IMR-90 (cell line): ENCODE measurements at regions not wholly inside any gene's neighbourhood (a gene's known extent, or its start where the extent isn't known, plus 50 kb on each side); places are given as distances from the start of the nearest gene placed in this dataset.

ENCODE experiments used
- ATAC-seq: fragments of 200-7000 bp; cut with Tn5 transposase; 2 replicates; pipeline ENCODE4 v1.9.1; 2020; ENCODE audit warnings: low read depth, mild to moderate bottlenecking, moderate library complexity
- BruUV-seq: library from RNA; stranded (reverse); fragments of 400-500 nt; replicated peaks from 2 replicates; lab custom pipeline; 2021; lab: Mats Ljungman, UMichigan
- CTCF ChIA-PET: fragments of 300-600 bp; formaldehyde crosslinking; extraction: SDS; loops from one replicate; lab custom pipeline; 2021; ENCODE audit warnings: antibody characterized with exemption; lab: Yijun Ruan, JAX
- POLR2A ChIA-PET: fragments of 300-600 bp; sonication (Branson Sonifier 250); formaldehyde crosslinking; loops from one replicate; lab custom pipeline; 2022; ENCODE audit warnings: antibody characterized with exemption; ENCODE audit not compliant: unreplicated experiment; lab: Charles Lee
- DNase-seq: peaks from one replicate; pipeline ENCODE4 v3.0.0; 2013
- H2AFZ ChIP-seq: replicated peaks from 2 replicates; pipeline ENCODE3; 2013; ENCODE audit warnings: low read length, mild to moderate bottlenecking; ENCODE audit not compliant: poor library complexity
- H2AK5ac ChIP-seq: 2 replicates; pipeline ENCODE4 v1.6.1; 2013; ENCODE audit warnings: low read depth, low read length, inconsistent platforms
- H2AK9ac ChIP-seq: replicated peaks from 2 replicates; pipeline ENCODE3; 2013; ENCODE audit warnings: mild to moderate bottlenecking, low read depth, low read length, moderate library complexity; ENCODE audit not compliant: poor library complexity
- H2BK120ac ChIP-seq: 2 replicates; pipeline ENCODE4 v1.6.1; 2013; ENCODE audit warnings: low read depth, low read length, inconsistent platforms
- H2BK15ac ChIP-seq: 3 replicates; pipeline ENCODE4 v1.6.1; 2013; ENCODE audit warnings: low read depth, low read length, inconsistent platforms
- H2BK20ac ChIP-seq: 2 replicates; pipeline ENCODE4 v1.6.1; 2013; ENCODE audit warnings: low read depth, mild to moderate bottlenecking, inconsistent platforms, low read length, moderate library complexity
- H2BK5ac ChIP-seq: 2 replicates; pipeline ENCODE4 v1.6.1; 2013; ENCODE audit warnings: mild to moderate bottlenecking, low read depth, low read length, inconsistent platforms; ENCODE audit not compliant: poor library complexity, severe bottlenecking
- H3K14ac ChIP-seq: replicated peaks from 2 replicates; pipeline ENCODE4 v1.6.1; 2013; ENCODE audit warnings: low read depth, low read length, inconsistent platforms
- H3K18ac ChIP-seq: 2 replicates; pipeline ENCODE4 v1.6.1; 2013; ENCODE audit warnings: low read depth, low read length, control low read depth
- H3K23ac ChIP-seq: 2 replicates; pipeline ENCODE4 v1.6.1; 2013; ENCODE audit warnings: low read depth, low read length, inconsistent platforms
- H3K27ac ChIP-seq: 2 replicates; pipeline ENCODE4 v1.5.1; 2013; ENCODE audit warnings: mild to moderate bottlenecking, control low read depth, low read length; ENCODE audit not compliant: insufficient read depth
- H3K27me3 ChIP-seq: 2 replicates; pipeline ENCODE4 v1.6.1; 2013; ENCODE audit warnings: low read length; ENCODE audit not compliant: control insufficient read depth, insufficient read depth
- H3K36me3 ChIP-seq: 2 replicates; pipeline ENCODE4 v1.6.1; 2013; ENCODE audit warnings: low read length, mixed read lengths; ENCODE audit not compliant: control insufficient read depth, insufficient read depth
- H3K4ac ChIP-seq: 2 replicates; pipeline ENCODE4 v1.6.1; 2013; ENCODE audit warnings: low read depth, low read length, inconsistent platforms
- H3K4me1 ChIP-seq: 2 replicates; pipeline ENCODE4 v1.6.1; 2013; ENCODE audit warnings: low read length, mixed read lengths; ENCODE audit not compliant: control insufficient read depth, insufficient read depth
- H3K4me2 ChIP-seq: 2 replicates; pipeline ENCODE4 v1.6.1; 2013; ENCODE audit warnings: low read depth, mild to moderate bottlenecking, control low read depth, low read length, moderate library complexity
- H3K4me3 ChIP-seq: 2 replicates; pipeline ENCODE4 v1.5.1; 2013; ENCODE audit warnings: low read depth, mild to moderate bottlenecking, control low read depth, low read length, moderate library complexity; ENCODE audit not compliant: insufficient read depth
- H3K56ac ChIP-seq: 2 replicates; pipeline ENCODE4 v1.6.1; 2013; ENCODE audit warnings: low read length, inconsistent platforms; ENCODE audit not compliant: insufficient read depth; ENCODE audit errors: extremely low read depth
- H3K79me1 ChIP-seq, 2 experiments: 2 replicates each; pipeline ENCODE4 v1.6.1; 2013; ENCODE audit warnings: low read length in 2 of 2, inconsistent platforms in 1 of 2, low read depth in 1 of 2
- H3K9ac ChIP-seq: 2 replicates; pipeline ENCODE4 v1.6.1; 2013; ENCODE audit warnings: low read depth, low read length, control low read depth
- H3K9me1 ChIP-seq: 2 replicates; pipeline ENCODE4 v1.6.1; 2013; ENCODE audit warnings: low read length, inconsistent platforms; ENCODE audit not compliant: insufficient read depth
- H3K9me3 ChIP-seq: 2 replicates; pipeline ENCODE4 v1.6.1; 2013; ENCODE audit warnings: low read length; ENCODE audit not compliant: control insufficient read depth, insufficient read depth
- H4K20me1 ChIP-seq: 2 replicates; pipeline ENCODE4 v1.6.1; 2013; ENCODE audit warnings: low read length, inconsistent platforms; ENCODE audit not compliant: insufficient read depth
- H4K5ac ChIP-seq: 2 replicates; pipeline ENCODE4 v1.6.1; 2013; ENCODE audit warnings: mild to moderate bottlenecking, low read depth, low read length, control low read depth
- H4K8ac ChIP-seq, 2 experiments: 2 replicates each; pipeline ENCODE4 v1.6.1; 2013; ENCODE audit warnings: low read depth in 2 of 2, low read length in 2 of 2, control low read depth in 1 of 2, inconsistent platforms in 1 of 2
- H4K91ac ChIP-seq: 2 replicates; pipeline ENCODE4 v1.6.1; 2013; ENCODE audit warnings: low read depth, low read length, inconsistent platforms; ENCODE audit not compliant: insufficient read depth
- BHLHE40 ChIP-seq: fragments of 150-350 bp; IDR thresholded peaks from 2 replicates; pipeline ENCODE4 v1.6.1; 2016; ENCODE audit warnings: mild to moderate bottlenecking, low read depth, low read length
- CEBPB ChIP-seq: IDR thresholded peaks from 2 replicates; pipeline ENCODE4 v1.6.1; 2012; ENCODE audit warnings: low read depth, low read length, improper control_type of control experiment
- CHD1 ChIP-seq: IDR thresholded peaks from 2 replicates; pipeline ENCODE4 v1.6.1; 2012; ENCODE audit warnings: low read depth, low read length, improper control_type of control experiment
- CTCF ChIP-seq: conservative IDR thresholded peaks from 2 replicates; pipeline ENCODE4 v1.5.1; 2012; ENCODE audit warnings: mild to moderate bottlenecking, low read depth, low read length, improper control_type of control experiment
- ELK1 ChIP-seq: fragments of 150-350 bp; IDR thresholded peaks from 2 replicates; pipeline ENCODE4 v1.6.1; 2016; ENCODE audit warnings: low read depth, mild to moderate bottlenecking, low read length, moderate library complexity, borderline replicate concordance
- FOS ChIP-seq: fragments of 150-350 bp; IDR thresholded peaks from 2 replicates; pipeline ENCODE4 v1.6.1; 2016; ENCODE audit warnings: low read depth, low read length
- MAFK ChIP-seq: IDR thresholded peaks from 2 replicates; pipeline ENCODE4 v1.6.1; 2012; ENCODE audit warnings: low read depth, low read length, improper control_type of control experiment
- MAZ ChIP-seq: IDR thresholded peaks from 2 replicates; pipeline ENCODE4 v1.6.1; 2012; ENCODE audit warnings: low read depth, mild to moderate bottlenecking, low read length, improper control_type of control experiment, moderate library complexity, borderline replicate concordance
- MXI1 ChIP-seq: IDR thresholded peaks from 2 replicates; pipeline ENCODE4 v1.6.1; 2012; ENCODE audit warnings: low read depth, mild to moderate bottlenecking, low read length, moderate library complexity, borderline replicate concordance
- NFE2L2 ChIP-seq: fragments of 150-350 bp; IDR thresholded peaks from 2 replicates; pipeline ENCODE4 v1.6.1; 2016; ENCODE audit warnings: low read depth, mild to moderate bottlenecking, low read length
- POLR2A ChIP-seq: IDR thresholded peaks from 2 replicates; pipeline ENCODE4 v1.6.1; 2012; ENCODE audit warnings: mild to moderate bottlenecking, low read depth, low read length
- RAD21 ChIP-seq: IDR thresholded peaks from 2 replicates; pipeline ENCODE4 v1.6.1; 2012; ENCODE audit warnings: low read length, improper control_type of control experiment
- RCOR1 ChIP-seq: IDR thresholded peaks from 2 replicates; pipeline ENCODE4 v1.6.1; 2012; ENCODE audit warnings: mild to moderate bottlenecking, low read length, improper control_type of control experiment; ENCODE audit not compliant: insufficient replicate concordance
- RFX5 ChIP-seq: IDR thresholded peaks from 2 replicates; pipeline ENCODE4 v1.8.0; 2012; ENCODE audit warnings: low read depth, mild to moderate bottlenecking, low read length, moderate library complexity
- SMC3 ChIP-seq: fragments of 150-350 bp; IDR thresholded peaks from 2 replicates; pipeline ENCODE4 v1.6.1; 2016; ENCODE audit warnings: low read depth, mild to moderate bottlenecking, antibody characterized with exemption, low read length, moderate library complexity
- USF2 ChIP-seq: fragments of 150-350 bp; IDR thresholded peaks from 2 replicates; pipeline ENCODE4 v1.6.1; 2017; ENCODE audit warnings: mild to moderate bottlenecking, antibody characterized with exemption, low read length, low read depth
- WGBS, 2 experiments: methylation state at CpG; one replicate each; pipeline versions ENCODE4 v1.1.5 to v1.1.7; 2013; ENCODE audit warnings: missing lambda C conversion rate in 2 of 2; ENCODE audit not compliant: insufficient read length in 1 of 2; ENCODE audit errors: extremely low coverage in 2 of 2; 5-methylcytosine and 5-hydroxymethylcytosine counted together
- dilution Hi-C: fragments of 300-500 bp; cut with HindIII; formaldehyde crosslinking; loops from one replicate; pipeline ENCODE4 v1.14.3; 2018; ENCODE audit warnings: low sequenced_read_pairs; ENCODE audit not compliant: unreplicated experiment
- in situ Hi-C: fragments of 300-500 bp; cut with MboI; formaldehyde crosslinking; loops from 3 replicates; pipeline ENCODE4 v1.14.3; 2019; ENCODE audit warnings: low sequenced_read_pairs, inconsistent platforms, mixed read lengths
- intact Hi-C: fragments of 100-400 bp; cut with micrococcal nuclease; formaldehyde crosslinking; loops from 2 replicates; pipeline ENCODE4 v1.10.0; 2022

GRCh38 chr3:90069748-90070147, 962.3 kb downstream of the EPHA3 start:
- no peak overlapping the region for H3K4me2 ChIP-seq
- POLR2A ChIA-PET = no interaction called here
- H3K18ac ChIP-seq = no peak overlapping the region
- TF ChIP-seq BHLHE40 = no peak
- TF ChIP-seq ELK1 = no peak
- no peak for TF ChIP-seq RFX5
- no peak for TF ChIP-seq CHD1
- no peak for TF ChIP-seq RCOR1
- no peak for TF ChIP-seq CEBPB
- TF ChIP-seq MAFK = no peak
- no peak for TF ChIP-seq RAD21
- no peak for TF ChIP-seq MXI1
- TF ChIP-seq CTCF = no peak
- TF ChIP-seq FOS = no peak
- no peak for TF ChIP-seq NFE2L2
- no peak for TF ChIP-seq MAZ
- no peak for TF ChIP-seq USF2
- no peak for TF ChIP-seq SMC3
- TF ChIP-seq POLR2A = no peak
- no peak overlapping the region for H2BK20ac ChIP-seq
- H3K9me3 ChIP-seq = no peaks in the 10 kb centered on the region
- no peak overlapping the region for H2AK5ac ChIP-seq
- no peaks in the 10 kb centered on the region for H3K9me1 ChIP-seq
- BruUV-seq = no TSS peak
- H3K14ac ChIP-seq = no peak overlapping the region
- no peaks in the 10 kb centered on the region for H4K20me1 ChIP-seq
- no peak overlapping the region for H2AK9ac ChIP-seq
- CTCF ChIA-PET = no interaction called here
- H4K8ac ChIP-seq = no peak overlapping the region
- dilution Hi-C loops = no loop called here
- DNase-seq (no peak), ATAC-seq (no peak)
- H2BK120ac ChIP-seq = no peak overlapping the region
- no peak overlapping the region for H3K56ac ChIP-seq
- H3K27me3 ChIP-seq = no peaks in the 10 kb centered on the region
- no peaks in the 10 kb centered on the region for H3K4me1 ChIP-seq
- no peaks in the 10 kb centered on the region for H3K79me1 ChIP-seq
- in situ Hi-C loops = no loop called here
- intact Hi-C loops = no loop called here
- WGBS, 2 experiments = no CpG with 5 or more reads among the region's 1 CpG
- no peak overlapping the region for H2AFZ ChIP-seq
- no peak overlapping the region for H3K27ac ChIP-seq
- no peak overlapping the region for H2BK5ac ChIP-seq
- H3K4me3 ChIP-seq = no peak overlapping the region
- no peak overlapping the region for H3K4ac ChIP-seq
- H4K5ac ChIP-seq = no peak overlapping the region
- H3K36me3 ChIP-seq = no peaks in the 10 kb centered on the region
- no peak overlapping the region for H4K91ac ChIP-seq
- no peak overlapping the region for H3K9ac ChIP-seq
- no peak overlapping the region for H2BK15ac ChIP-seq
- no peak overlapping the region for H3K23ac ChIP-seq
